Dendritic cell treated with granulocyte-macrophage colony-stimulating factor and Interleukin-4, amounts not matched to agents 40 ng/mL and 50 ng/mL, for 4 days (primary cell): ENCODE measurements at regions not wholly inside any gene's neighbourhood (a gene's known extent, or its start where the extent isn't known, plus 50 kb on each side); places are given as distances from the start of the nearest gene placed in this dataset.

ENCODE experiments used
- H3K27ac Mint-ChIP-seq: one replicate; pipeline ENCODE4 v1.8.0; 2022; ENCODE audit warnings: mild to moderate bottlenecking, mixed read lengths
- H3K27me3 Mint-ChIP-seq: one replicate; pipeline ENCODE4 v1.8.0; 2022; ENCODE audit warnings: mild to moderate bottlenecking, mixed read lengths
- H3K36me3 Mint-ChIP-seq: one replicate; pipeline ENCODE4 v1.8.0; 2022; ENCODE audit warnings: low read depth, mixed read lengths
- H3K4me1 Mint-ChIP-seq: one replicate; pipeline ENCODE4 v1.8.0; 2022; ENCODE audit warnings: low read depth, mixed read lengths
- H3K4me3 Mint-ChIP-seq: one replicate; pipeline ENCODE4 v1.8.0; 2022; ENCODE audit warnings: mild to moderate bottlenecking, moderate library complexity, mixed read lengths
- H3K9me3 Mint-ChIP-seq: one replicate; pipeline ENCODE4 v1.8.0; 2022; ENCODE audit warnings: mixed read lengths
- intact Hi-C: fragments of 100-400 bp; cut with micrococcal nuclease; formaldehyde crosslinking; loops from one replicate; pipeline ENCODE4 v1.15.0; 2022

DNA sequence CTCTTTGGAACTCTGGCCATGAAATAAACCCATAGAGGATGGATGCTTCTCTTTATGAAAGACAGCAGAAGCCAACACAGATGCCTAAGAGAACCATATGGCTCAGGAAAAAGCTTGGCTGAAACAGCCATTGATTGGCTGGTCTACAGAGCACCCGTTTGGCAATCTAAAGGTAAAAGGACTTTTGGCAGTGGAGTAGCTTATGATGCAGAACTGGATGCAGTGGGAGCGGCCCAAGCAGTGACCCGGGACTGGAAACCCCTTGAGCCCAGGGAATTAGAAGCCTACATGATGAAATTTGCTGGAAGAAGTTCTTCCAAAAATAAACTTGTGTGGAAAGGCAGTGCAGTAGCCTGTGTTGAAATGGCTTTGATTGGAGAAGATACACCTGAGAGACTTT is 360.2 kb downstream of the NR2F2 start:
- Mint-ChIP-seq H3K4me3 (no peak overlapping the region), H3K27me3 (peaks cover 5% of the 10 kb centered on the region), H3K9me3 (no peaks in the 10 kb centered on the region), H3K36me3 (no peaks in the 10 kb centered on the region), H3K27ac (no peak overlapping the region), H3K4me1 (no peaks in the 10 kb centered on the region)
- intact Hi-C loops, result no loop called here

GRCh38 chr15:96692826-96693225 is 362.3 kb downstream of the NR2F2 start:
- Mint-ChIP-seq H3K9me3 (no peaks in the 10 kb centered on the region), H3K36me3 (no peaks in the 10 kb centered on the region), H3K27me3 (peaks cover 5% of the 10 kb centered on the region), H3K27ac (no peak overlapping the region), H3K4me1 (no peaks in the 10 kb centered on the region), H3K4me3 (no peak overlapping the region)
- intact Hi-C loops, result no loop called here

- Mint-ChIP-seq H3K27me3 (peaks cover 2% of the 10 kb centered on the region), H3K9me3 (no peaks in the 10 kb centered on the region), H3K36me3 (no peaks in the 10 kb centered on the region), H3K27ac (no peak overlapping the region), H3K4me1 (no peaks in the 10 kb centered on the region), H3K4me3 (no peak overlapping the region)
- intact Hi-C loops, result no loop called here
These were observed 363.0 kb downstream of the NR2F2 start for GRCh38 chr15:96693515-96693914.

DNA sequence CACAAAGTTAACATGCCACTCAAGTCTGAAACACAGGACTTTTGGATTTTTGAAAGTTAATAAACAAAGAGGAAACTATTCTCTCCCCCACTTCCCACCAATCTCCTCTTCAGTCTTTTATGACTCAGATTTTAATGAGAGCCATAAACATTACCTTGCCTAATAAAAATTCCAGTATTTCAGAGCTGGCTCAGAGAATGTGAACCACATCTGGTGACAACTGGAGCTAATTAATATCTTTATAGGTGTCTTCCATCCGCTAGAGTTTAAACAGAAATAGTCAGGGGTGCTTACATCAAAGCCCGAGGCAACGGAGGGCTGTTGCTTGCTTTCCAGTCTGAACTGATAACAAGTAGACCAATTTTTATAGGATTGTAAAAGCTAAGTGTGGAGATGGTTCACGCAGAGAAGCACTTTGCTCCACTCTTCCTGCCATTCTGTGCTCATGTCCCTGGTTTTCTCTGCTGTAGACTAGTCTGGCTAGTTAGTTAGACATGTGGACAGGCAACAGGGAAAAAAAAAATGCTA is 363.6 kb downstream of the NR2F2 start:
- Mint-ChIP-seq H3K27me3 (peaks cover 2% of the 10 kb centered on the region), H3K4me1 (no peaks in the 10 kb centered on the region), H3K4me3 (no peak overlapping the region), H3K27ac (no peak overlapping the region), H3K9me3 (no peaks in the 10 kb centered on the region), H3K36me3 (no peaks in the 10 kb centered on the region)
- intact Hi-C loops, result no loop called here

- intact Hi-C loops, result no loop called here
- Mint-ChIP-seq H3K27me3 (peaks cover 7% of the 10 kb centered on the region), H3K9me3 (no peaks in the 10 kb centered on the region), H3K27ac (no peak overlapping the region), H3K4me1 (no peaks in the 10 kb centered on the region), H3K36me3 (no peaks in the 10 kb centered on the region), H3K4me3 (no peak overlapping the region)
These were observed 364.9 kb downstream of the NR2F2 start for GRCh38 chr15:96695426-96695825.

DNA sequence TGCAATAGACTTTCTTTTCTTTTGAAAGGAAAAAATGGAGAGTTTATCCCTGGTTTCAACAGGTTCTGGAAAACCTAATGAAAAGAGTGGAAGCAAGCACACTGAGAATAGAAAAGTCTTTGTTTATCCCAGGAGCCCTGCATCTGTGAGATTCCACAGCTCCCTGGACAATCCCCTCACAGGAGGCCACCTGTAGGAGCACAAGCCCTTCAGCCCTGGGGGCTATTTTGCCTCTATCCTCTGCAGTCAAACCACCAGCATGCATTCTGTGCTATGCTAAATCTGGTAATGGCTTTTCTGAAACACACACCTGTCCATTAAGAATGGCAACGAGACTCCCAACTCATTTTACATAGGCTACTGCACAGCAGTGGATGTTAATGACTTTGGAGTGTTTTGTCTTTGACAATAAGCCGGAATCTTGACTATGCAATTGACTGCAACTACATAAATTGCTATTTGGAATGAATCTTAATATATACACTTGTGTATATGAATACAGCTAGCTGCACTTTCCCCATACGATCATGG is 369.4 kb downstream of the NR2F2 start:
- no peak overlapping the region for H3K4me3 Mint-ChIP-seq
- intact Hi-C loops, result no loop called here
- no peak overlapping the region for H3K27ac Mint-ChIP-seq
- H3K4me1 Mint-ChIP-seq, result no peaks in the 10 kb centered on the region
- H3K9me3 Mint-ChIP-seq, result no peaks in the 10 kb centered on the region
- H3K36me3 Mint-ChIP-seq, result no peaks in the 10 kb centered on the region
- peaks cover 28% of the 10 kb centered on the region for H3K27me3 Mint-ChIP-seq

GRCh38 chr15:96700555-96700954 is 370.1 kb downstream of the NR2F2 start:
- H3K27ac Mint-ChIP-seq, result no peak overlapping the region
- no peak overlapping the region for H3K4me3 Mint-ChIP-seq
- no peaks in the 10 kb centered on the region for H3K9me3 Mint-ChIP-seq
- intact Hi-C loops, result no loop called here
- no peaks in the 10 kb centered on the region for H3K4me1 Mint-ChIP-seq
- H3K36me3 Mint-ChIP-seq, result no peaks in the 10 kb centered on the region
- H3K27me3 Mint-ChIP-seq, result peaks cover 28% of the 10 kb centered on the region

DNA sequence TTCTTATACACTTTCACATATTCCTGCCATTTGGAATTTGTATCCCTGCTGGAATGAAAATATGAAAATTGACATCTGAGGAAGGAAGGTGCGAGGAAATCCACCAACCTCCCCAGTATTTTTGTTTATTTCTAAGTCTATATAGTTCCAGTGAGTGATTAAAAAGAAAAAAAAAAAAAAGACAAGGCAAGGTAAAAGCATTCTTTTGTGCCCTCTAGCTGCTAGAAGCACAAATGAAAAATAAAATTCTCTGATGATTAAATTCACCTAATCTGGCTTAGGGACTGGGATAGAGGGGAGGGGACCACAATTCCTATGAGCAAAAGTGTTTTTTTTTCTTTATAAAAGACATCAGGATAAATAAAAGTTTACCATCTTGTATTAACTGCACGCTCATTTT is 370.9 kb downstream of the NR2F2 start:
- H3K4me3 Mint-ChIP-seq, result no peak overlapping the region
- peaks cover 28% of the 10 kb centered on the region for H3K27me3 Mint-ChIP-seq
- H3K36me3 Mint-ChIP-seq, result no peaks in the 10 kb centered on the region
- no peaks in the 10 kb centered on the region for H3K4me1 Mint-ChIP-seq
- no peaks in the 10 kb centered on the region for H3K9me3 Mint-ChIP-seq
- no peak overlapping the region for H3K27ac Mint-ChIP-seq
- intact Hi-C loops, result no loop called here

GRCh38 chr15:96701877-96702276 is 371.4 kb downstream of the NR2F2 start:
- intact Hi-C loops, result no loop called here
- no peaks in the 10 kb centered on the region for H3K4me1 Mint-ChIP-seq
- H3K4me3 Mint-ChIP-seq, result no peak overlapping the region
- no peak overlapping the region for H3K27ac Mint-ChIP-seq
- no peaks in the 10 kb centered on the region for H3K36me3 Mint-ChIP-seq
- peaks cover 30% of the 10 kb centered on the region for H3K27me3 Mint-ChIP-seq
- H3K9me3 Mint-ChIP-seq, result no peaks in the 10 kb centered on the region

- peaks cover 31% of the 10 kb centered on the region for H3K27me3 Mint-ChIP-seq
- no peaks in the 10 kb centered on the region for H3K4me1 Mint-ChIP-seq
- no peak overlapping the region for H3K4me3 Mint-ChIP-seq
- H3K27ac Mint-ChIP-seq, result no peak overlapping the region
- H3K9me3 Mint-ChIP-seq, result no peaks in the 10 kb centered on the region
- intact Hi-C loops, result no loop called here
- no peaks in the 10 kb centered on the region for H3K36me3 Mint-ChIP-seq
These were observed 372.1 kb downstream of the NR2F2 start for GRCh38 chr15:96702589-96702988.

DNA sequence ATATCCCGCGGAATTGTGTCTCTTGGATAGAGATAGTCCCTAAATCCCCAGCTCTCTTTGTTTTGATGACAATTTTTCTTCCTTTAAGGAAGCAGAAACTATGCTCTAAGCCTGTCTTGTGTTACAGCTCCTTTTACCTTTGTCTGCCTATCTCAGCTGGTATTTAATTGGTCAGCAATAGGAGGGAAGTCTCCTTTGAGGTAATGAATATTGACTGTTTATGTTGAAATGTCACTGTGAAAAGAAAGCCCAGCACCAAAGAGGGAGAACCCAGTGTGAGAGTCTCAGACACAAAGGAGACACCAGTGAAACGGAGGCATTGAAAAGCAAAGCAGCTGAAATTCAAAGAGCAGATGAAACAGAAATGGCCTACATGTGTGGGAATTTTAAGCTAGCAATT is 372.6 kb downstream of the NR2F2 start:
- no peaks in the 10 kb centered on the region for H3K36me3 Mint-ChIP-seq
- H3K27me3 Mint-ChIP-seq, result peaks cover 31% of the 10 kb centered on the region
- intact Hi-C loops, result no loop called here
- no peak overlapping the region for H3K27ac Mint-ChIP-seq
- no peak overlapping the region for H3K4me3 Mint-ChIP-seq
- no peaks in the 10 kb centered on the region for H3K9me3 Mint-ChIP-seq
- H3K4me1 Mint-ChIP-seq, result no peaks in the 10 kb centered on the region

- H3K27ac Mint-ChIP-seq, result no peak overlapping the region
- no peaks in the 10 kb centered on the region for H3K36me3 Mint-ChIP-seq
- H3K9me3 Mint-ChIP-seq, result no peaks in the 10 kb centered on the region
- no peaks in the 10 kb centered on the region for H3K4me1 Mint-ChIP-seq
- peaks cover 34% of the 10 kb centered on the region for H3K27me3 Mint-ChIP-seq
- H3K4me3 Mint-ChIP-seq, result no peak overlapping the region
- intact Hi-C loops, result no loop called here
These were observed 373.5 kb downstream of the NR2F2 start for GRCh38 chr15:96703794-96704550.

- intact Hi-C loops, result no loop called here
- Mint-ChIP-seq H3K9me3 (no peaks in the 10 kb centered on the region), H3K36me3 (no peaks in the 10 kb centered on the region), H3K4me3 (no peak overlapping the region), H3K27ac (no peak overlapping the region), H3K4me1 (peaks cover 21% of the 10 kb centered on the region), H3K27me3 (no peaks in the 10 kb centered on the region)
These were observed 385.6 kb downstream of the NR2F2 start for GRCh38 chr15:96716075-96716474.

- H3K4me3 Mint-ChIP-seq, result no peak overlapping the region
- no peaks in the 10 kb centered on the region for H3K36me3 Mint-ChIP-seq
- intact Hi-C loops, result no loop called here
- H3K9me3 Mint-ChIP-seq, result no peaks in the 10 kb centered on the region
- no peak overlapping the region for H3K27ac Mint-ChIP-seq
- H3K27me3 Mint-ChIP-seq, result no peaks in the 10 kb centered on the region
- H3K4me1 Mint-ChIP-seq, result peaks cover 25% of the 10 kb centered on the region
These were observed 386.0 kb downstream of the NR2F2 start for GRCh38 chr15:96716478-96716877.

GRCh38 chr15:96720251-96720650 is 389.8 kb downstream of the NR2F2 start:
- Mint-ChIP-seq H3K36me3 (no peaks in the 10 kb centered on the region), H3K4me3 (no peak overlapping the region), H3K27me3 (no peaks in the 10 kb centered on the region), H3K4me1 (peaks cover 25% of the 10 kb centered on the region), H3K27ac (no peak overlapping the region), H3K9me3 (no peaks in the 10 kb centered on the region)
- intact Hi-C loops, result no loop called here
